Uterus (tissue), 2 donors: ENCODE measurements at regions not wholly inside any gene's neighbourhood (a gene's known extent, or its start where the extent isn't known, plus 50 kb on each side); places are given as distances from the start of the nearest gene placed in this dataset.

Experiments used
- POLR2A ChIP-seq, 2 donors: fragments of 450-650 bp; IDR thresholded peaks; one replicate each; pipeline ENCODE4 v1.6.1; 2016; ENCODE audit warnings: antibody characterized with exemption in 2 of 2, mild to moderate bottlenecking in 1 of 2, moderate library complexity in 1 of 2
- TF ChIP-seq, protein P1 (sequence below), 4 experiments: fragments of 200-600 bp in 2 of 4; fragments of 450-650 bp in 2 of 4; sonication (generic) in 2 of 4; IDR thresholded peaks; one replicate each; pipeline ENCODE4 v1.5.1; 2016 to 2019; ENCODE audit warnings: antibody characterized with exemption in 4 of 4, mild to moderate bottlenecking in 2 of 4, moderate library complexity in 1 of 4

DNA sequence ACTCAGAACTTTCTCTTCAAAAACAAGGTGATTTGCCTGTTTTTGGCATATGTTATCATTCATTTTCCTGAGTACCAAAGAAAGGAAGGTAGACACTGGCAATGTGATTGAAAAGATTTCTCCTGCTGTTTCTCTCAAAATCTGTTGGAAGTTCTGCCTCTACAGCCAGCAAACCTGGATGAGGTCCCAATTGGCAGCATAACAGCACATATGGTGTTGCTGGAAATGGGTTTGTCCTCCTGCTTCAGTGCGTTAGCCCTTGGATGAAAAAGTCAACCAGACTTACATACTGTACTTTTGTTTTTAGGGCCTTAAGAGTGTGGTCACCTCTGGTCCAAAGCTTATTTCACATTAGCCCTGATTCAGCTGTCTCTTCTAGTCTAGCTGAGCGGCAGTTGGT is 237.6 kb upstream of the MME start:
- TF ChIP-seq, protein P1, sequence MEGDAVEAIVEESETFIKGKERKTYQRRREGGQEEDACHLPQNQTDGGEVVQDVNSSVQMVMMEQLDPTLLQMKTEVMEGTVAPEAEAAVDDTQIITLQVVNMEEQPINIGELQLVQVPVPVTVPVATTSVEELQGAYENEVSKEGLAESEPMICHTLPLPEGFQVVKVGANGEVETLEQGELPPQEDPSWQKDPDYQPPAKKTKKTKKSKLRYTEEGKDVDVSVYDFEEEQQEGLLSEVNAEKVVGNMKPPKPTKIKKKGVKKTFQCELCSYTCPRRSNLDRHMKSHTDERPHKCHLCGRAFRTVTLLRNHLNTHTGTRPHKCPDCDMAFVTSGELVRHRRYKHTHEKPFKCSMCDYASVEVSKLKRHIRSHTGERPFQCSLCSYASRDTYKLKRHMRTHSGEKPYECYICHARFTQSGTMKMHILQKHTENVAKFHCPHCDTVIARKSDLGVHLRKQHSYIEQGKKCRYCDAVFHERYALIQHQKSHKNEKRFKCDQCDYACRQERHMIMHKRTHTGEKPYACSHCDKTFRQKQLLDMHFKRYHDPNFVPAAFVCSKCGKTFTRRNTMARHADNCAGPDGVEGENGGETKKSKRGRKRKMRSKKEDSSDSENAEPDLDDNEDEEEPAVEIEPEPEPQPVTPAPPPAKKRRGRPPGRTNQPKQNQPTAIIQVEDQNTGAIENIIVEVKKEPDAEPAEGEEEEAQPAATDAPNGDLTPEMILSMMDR (IDR thresholded peaks at IDR 0.05) = no peak
- TF ChIP-seq POLR2A (IDR thresholded peaks at IDR 0.05) = no peak
